GM21528 (cell line): ENCODE measurements at regions not wholly inside any gene's neighbourhood (a gene's known extent, or its start where the extent isn't known, plus 50 kb on each side); places are given as distances from the start of the nearest gene placed in this dataset.

Experiments used
- ATAC-seq: cut with Tn5 transposase; IDR thresholded peaks from one replicate; pipeline ENCODE4 v1.9.1; 2021; ENCODE audit warnings: mild to moderate bottlenecking, moderate library complexity; ENCODE audit not compliant: unreplicated experiment, low FRiP score

DNA sequence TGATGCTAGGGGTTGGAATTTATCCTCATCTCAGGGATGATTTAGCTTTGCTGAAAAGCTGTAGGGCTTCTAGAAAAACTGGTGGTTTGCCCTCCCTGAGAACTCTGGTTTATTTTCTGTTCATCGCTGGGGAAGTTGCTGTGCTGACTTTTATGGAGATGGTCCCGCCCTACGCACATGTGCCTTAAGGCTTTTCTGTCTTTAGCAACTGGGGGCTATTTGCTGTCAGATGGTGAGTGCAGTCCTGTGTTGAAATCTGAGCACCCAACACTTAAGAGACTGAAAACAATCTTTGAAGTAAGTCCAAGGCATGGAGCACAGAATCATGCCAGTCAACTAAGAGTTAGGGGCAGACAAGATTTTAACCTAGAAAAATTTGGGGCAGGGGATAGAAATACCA lies 2148.4 kb upstream of the CELF4 start:
- ATAC-seq: no peak

DNA sequence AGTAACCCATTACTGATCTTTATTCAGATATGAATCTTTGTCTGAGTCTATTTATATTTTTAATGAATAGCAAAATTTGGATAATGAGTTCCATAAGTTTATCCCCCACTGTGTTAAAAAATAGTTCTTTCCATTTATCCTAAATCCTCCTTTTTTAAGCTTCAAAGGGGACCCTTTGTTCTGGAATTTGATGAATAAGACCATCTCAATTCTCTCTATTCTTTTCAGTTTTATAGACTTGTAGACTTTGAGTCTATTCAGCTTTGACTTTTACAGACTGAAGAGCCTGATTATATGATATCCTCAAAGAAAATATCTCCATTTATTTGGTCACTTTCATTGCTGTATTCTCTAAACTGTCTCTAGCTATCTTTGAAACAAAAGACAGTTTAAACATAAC lies 2146.1 kb upstream of the CELF4 start:
- ATAC-seq: no peak

DNA sequence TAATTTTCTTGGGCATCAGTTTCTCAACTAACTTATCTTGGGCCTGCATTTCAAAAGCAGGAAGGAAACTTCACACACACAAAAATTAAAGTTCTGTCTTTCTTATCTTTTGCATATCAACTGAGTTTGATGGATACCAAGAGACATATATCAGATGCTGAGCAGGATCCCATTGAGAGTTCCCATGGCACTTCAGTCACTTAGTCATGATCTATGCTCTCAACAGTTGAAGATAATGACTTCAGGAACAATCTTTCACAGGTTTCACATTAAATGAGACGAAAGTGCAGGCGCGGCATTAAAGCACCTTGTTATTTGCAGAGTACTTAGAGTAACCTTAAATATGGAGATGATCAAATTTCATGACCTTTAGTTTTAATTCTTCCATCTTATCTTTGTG lies 2139.8 kb upstream of the CELF4 start:
- no peak for ATAC-seq

DNA sequence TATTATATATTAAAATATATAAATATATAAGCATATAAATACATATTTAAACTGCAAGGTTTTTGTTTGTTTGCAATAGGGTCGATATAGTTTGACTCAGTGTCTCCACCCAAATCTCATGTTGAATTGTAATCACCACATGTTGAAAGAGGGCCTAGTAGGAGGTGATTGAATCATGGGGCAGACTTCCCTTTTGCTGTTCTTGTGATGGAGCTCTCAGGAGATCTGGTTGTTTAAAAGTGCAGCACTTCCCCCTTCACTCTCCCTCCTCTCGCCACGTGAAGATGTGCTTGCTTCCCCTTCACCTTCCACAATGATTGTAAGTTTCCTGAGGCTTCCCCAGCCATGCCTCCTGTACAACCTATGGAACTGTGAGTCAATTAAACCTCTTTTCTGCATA lies 2137.3 kb upstream of the CELF4 start:
- no peak for ATAC-seq

DNA sequence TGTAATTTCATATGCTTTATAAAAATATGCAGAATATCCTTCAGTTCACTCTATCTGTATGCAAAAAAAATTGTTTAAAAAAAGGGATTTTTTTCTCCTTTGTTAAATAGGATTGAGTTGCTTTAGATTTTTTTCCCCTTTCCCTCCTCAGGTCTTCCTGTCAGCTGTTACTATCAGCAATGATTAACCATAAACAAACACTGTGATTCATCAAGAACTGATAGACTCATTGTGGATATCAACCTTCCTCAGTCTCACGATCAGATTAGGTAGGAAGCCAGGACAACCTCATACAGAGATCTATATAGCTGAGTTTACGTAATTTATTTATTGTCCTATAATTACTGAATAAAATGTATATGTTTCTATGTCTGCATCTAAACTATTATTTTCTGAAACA lies 2136.2 kb upstream of the CELF4 start:
- ATAC-seq: no peak

DNA sequence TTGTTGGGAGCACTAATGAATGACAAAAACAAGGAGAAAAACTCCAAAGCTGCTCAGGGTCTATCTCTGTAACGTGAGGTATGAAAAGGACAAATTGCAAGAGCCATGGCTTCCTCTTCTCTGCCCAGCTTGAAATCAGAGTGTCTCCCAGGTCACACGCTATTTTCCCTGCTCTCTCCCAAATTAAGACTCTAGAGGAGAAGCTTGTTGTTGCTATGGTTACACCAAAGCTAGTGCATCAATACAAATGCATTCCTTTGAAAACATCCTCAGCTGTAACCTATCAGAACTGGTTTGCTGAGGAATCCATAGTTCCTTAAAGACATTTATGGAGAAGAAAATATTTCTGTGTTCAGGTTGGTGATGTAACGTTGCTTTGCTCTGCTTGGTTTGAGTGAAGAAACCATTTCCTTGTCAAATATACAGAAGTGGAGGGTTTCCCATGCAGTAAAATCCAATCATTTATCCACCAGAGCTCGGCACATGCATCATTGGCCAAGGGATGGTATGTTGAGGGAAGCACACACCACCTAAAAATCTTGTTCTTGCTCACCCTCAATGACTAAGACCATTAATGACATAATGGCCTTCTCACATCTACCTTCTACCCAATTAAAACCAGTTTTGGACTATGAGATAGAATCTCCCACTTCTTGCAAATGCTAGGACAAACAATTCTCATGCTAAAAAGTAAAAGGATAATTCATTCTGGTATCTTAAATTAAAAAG lies 2135.6 kb upstream of the CELF4 start:
- no peak for ATAC-seq

DNA sequence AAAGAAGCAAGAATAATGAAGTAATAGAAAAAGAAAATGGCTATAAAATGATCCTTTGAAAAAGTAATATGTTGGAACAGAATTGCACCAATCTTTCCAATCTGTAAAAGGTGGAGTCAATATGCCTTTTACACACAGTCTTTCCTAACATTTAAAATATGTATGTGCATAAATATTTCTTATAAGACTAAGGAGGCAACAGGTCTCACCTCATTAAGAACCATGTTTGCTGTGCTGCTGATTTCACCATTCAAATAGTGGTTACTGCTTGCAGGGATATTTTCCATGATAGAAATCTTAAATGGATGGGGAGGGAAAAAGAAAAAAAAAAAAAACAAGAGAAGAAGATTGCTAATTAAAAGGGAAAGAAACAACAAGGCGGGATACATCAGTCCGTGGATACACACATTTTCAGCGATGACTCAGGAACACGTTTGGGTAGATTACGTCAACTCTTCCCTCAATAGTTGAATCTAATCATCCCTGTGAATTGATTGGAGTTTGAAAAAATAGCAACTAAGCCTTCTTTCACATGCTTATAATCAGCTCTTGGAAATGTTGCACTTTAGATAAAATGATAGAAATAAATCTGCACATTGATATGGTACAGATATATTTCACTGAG lies 2133.9 kb upstream of the CELF4 start:
- no peak for ATAC-seq

DNA sequence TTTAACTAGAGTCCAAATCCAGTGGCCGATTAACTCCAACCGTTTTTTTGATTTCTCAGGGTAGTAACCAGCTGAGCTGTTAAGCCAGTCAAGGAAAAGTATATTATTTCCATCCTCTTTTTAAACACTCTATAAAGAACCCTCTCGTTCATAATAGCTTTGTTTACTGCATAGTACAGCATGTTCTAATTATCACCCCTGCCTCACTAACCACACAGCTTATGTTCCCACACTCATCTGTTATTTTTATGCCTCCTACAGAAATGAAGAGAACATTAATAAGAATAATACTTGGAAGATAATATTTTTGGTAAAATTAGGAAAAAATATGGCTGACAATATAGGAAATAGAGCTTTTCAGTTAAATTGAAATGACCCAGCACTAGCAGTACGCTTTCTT lies 2132.8 kb upstream of the CELF4 start:
- ATAC-seq: no peak

DNA sequence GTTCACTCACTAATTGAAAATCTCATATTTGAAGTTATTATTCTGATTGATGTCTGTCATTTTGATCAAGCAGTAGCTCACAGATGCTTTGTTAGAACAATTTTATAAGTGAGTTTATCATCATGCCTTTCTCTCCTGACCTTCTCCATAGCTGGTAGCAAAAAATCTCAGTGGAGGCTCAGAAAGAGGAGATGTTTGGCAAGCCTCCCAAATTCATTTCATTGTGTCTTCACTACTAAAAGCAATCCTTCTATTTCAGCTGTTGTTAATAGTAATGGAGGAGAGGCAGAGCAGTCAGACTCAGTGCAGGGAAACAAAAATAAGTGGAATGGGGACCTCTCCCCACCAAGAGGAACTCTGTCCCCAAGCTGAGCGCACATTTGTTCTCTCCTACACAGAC lies 2127.8 kb upstream of the CELF4 start:
- no peak for ATAC-seq

DNA sequence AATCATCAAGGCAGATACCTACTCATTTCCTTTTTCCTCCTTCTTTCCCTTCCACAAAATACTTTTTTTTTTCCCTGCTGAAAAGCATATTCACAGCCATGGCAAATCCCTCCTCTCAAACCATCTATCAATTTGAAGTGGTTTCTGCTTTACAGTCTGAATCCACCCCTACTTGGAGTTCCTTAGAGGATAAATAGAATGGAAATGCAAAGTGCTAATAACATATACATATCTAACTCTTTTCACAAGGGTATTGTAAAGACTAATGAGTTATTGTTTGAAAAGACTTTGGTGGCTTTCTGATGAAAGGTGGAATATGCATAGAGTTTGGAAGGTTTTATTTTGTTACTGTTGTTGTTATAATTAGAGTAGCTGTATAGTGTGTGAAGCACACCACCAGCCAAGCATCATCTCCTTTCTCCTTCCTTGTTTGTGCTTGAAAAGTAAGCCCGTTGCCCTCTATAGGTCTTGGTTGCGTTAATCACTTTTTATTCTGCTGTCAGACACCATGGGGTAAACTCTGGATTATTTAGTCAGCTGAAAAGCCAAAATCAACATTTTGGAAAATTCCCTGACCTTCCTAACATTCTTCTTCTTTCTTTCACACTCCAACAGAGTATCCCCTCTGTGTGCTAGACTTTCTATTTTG lies 2126.9 kb upstream of the CELF4 start:
- no peak for ATAC-seq

DNA sequence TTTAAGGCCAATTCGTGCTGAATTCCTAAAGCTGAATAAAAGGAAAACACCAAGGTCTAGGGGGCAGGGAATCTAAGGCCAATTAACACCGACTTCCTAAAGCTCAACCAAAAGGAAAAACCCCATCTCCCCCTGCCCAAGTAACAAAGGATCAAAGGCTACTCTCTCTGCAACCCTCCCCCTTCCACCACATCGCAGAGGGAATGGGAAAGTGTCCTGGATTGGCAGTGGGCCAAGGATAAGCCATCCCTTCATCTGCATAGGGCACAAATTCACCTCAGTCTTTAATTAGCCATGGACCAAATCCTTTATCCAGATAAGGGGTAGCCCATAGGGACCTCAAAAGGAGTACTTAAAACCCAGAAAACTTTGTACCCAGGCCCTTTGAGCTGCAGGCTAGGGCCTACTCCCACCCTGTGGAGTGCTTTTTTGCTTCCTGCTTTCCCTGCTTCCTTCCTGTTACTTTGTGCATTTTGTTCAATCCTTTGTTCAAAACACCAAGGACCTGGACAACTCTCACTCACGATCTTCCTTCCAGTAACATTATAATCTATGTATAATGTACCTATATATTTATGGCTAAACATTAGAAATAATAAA lies 2119.8 kb upstream of the CELF4 start:
- no peak for ATAC-seq

DNA sequence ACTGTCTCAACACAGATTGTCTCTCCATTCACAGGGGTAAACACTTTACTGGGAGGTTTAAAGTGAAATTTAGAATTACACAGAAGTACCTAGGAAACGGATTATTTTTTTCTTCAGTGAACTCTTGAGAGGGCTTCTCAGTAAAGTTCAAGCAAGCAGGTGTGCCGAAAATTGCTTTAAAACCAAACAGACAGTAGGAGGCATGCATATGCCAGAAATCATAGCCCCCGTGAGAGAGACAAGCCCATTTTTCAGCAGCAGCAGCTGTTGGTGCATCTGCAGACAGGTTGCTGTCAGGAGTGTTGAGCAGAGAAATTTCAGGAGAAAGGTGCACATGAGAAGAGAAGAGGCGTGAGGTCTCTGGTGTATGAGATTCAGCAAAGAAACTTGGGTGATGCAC lies 2115.5 kb upstream of the CELF4 start:
- no peak for ATAC-seq

DNA sequence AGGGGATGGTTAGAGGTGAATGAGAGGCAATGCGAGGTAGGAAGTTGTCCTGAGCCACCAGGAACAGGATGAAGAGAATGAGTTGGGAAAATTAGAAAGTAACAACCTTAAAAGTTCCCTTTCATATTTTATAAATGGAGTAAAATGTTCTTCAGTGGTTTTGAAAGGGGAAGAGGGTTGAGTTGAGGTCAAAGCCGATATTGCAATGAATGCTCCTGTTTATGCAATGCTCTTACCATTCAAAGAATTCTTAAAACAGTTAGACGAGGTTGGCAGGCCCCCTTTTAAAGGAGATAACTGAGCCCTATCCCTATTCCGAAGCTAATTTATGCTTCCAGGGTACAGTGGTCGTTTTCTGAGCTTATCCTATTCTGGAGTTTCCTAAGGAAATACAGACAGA lies 2110.3 kb upstream of the CELF4 start:
- ATAC-seq: no peak

DNA sequence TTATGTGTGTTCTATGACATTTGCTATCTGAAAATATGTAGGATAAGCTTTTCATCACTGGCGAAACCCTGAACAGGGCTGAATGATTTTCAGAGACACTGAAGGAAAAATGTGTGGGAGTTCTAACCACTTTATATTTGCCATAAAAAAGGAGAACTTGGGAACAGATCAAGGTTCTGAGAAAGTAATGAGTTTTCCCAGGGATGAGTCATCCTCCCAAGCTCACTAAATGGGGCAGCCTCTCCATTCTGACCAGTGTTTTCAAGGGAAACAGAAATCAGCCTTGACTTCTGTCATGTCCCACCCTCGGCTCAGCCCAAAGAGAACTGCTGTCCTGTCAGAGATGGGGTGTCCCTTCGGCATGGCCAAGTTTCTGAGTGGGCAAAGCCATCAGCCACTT lies 2109.8 kb upstream of the CELF4 start:
- no peak for ATAC-seq

DNA sequence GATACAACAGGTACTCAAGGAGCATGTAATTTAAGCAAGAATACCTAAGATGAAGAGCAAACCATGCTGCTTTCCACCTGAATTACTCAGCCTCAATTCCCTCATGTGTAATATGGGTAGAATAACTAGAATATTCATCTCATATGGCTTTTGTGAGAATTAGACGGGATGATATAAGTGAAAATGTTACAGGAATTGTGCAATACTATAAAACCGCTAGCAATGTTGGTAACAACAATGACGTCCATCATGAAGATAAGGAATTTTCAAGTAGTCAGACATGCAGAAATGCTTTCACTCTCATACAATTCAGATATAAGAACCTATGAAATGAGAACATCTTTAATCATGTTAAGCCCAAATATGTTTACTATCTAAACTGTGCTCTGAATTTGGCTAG lies 2106.6 kb upstream of the CELF4 start:
- no peak for ATAC-seq

DNA sequence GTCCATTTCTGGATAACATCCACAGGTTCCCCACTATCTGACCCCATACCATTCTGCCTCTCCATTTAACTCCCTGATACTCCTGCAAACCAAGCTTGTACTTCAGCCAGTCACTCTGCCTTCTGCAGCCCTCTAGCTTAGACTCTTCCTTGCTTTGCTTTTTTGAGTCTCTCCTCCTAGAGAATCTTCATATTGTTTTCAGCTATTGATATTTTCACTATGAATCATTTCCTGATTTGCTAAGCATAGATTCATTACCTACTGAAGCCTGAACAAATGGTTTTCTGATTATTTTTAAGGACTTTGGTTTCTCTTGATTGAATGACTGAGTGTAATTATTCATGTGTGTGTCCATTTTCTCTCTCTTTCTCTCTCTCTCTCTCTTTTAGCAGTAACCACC lies 2102.3 kb upstream of the CELF4 start:
- ATAC-seq: no peak

DNA sequence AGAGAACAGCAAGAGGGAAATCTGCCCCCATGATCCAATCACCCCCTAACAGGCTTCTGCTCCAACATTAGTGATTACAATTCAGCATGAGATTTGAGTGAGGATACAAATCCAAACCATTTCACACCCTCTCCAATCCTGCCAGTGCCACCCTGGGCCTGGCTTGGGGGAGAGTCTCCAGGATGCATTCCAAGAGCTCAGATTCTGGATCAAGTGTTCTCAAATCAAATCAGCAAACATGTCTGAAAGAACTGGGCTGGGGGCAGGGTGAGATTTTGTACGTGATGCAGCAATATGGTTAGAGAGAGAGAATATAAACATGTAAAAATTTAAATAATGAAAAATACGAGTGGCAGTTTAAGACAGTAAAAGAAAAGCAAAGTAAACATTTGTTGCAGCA lies 2100.9 kb upstream of the CELF4 start:
- ATAC-seq: no peak

DNA sequence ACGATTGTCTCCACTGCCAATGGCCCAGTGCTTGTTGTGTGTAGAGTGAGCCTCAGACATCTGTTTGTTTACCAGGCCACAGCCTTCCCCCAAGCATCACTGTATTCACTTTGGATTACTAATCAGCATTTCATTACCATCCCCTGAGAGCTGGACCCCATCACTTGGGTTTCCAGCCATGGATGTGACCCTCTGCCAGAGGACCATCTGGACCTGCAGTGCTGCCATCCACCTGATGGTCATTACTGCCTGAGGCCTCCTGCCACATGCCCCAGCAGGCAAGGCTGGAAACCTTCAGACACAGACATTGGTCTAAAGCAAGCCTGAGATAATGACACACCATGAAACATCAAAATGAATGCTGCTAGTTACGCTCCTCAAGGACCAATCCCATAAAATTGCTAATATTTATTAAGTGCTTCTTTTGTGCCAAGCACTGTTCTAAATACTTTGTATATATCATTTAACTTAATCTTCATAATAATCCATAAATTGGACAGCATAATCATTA lies 2096.3 kb upstream of the CELF4 start:
- no peak for ATAC-seq

DNA sequence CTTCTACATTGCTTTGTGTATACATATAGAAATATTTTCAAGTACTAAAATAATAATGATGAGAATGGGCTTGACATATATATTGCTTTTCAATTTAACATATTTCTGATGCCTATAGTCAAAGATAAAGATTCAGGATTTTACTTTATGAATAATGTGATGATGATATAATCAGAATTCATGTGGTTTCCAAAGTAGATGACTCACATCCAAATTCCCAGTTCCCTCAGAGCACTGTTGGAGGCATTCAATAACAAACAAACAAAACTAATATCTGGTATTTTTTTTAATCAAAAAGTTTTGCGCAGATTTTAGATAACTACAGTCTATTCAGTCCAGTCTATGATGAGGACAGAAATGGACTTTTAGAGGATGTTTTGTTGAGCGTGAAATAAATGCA lies 2094.5 kb upstream of the CELF4 start:
- ATAC-seq: no peak

DNA sequence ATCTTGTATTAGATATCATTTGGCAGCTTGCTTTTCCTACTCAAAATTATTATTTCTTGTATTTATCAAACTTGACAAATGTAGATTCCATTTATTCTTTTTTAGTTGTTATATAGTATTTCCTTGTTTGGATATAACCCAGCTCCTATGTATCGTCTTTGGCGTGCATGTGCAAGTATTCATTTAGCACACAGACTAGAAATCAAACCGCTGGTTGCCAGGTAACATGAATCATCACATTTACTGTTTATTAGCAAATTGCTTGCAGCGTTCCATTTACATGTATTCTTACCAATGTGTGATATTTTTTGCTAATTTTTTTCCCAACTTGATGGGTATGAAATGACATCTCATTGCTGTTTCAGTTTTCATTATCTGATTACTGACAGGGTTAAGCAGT lies 2089.7 kb upstream of the CELF4 start:
- no peak for ATAC-seq

DNA sequence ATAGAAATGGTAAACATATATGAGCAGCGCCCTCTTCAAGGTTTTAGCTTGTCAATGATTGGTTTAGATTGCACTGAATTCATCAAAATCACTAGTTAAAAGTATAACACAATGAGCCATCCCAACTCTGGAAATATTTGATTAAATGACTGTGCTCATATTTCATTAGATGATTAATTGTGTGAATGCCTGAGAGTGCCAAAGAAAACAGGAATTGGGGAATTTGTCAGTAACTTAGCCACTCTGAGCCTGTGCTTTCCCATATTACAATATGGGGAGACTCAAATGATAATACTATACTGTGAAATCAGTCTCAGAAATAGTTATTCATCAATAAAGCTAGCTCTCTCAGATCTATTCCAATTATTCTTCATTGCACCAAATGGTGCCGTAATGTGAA lies 2087.6 kb upstream of the CELF4 start:
- ATAC-seq: no peak

DNA sequence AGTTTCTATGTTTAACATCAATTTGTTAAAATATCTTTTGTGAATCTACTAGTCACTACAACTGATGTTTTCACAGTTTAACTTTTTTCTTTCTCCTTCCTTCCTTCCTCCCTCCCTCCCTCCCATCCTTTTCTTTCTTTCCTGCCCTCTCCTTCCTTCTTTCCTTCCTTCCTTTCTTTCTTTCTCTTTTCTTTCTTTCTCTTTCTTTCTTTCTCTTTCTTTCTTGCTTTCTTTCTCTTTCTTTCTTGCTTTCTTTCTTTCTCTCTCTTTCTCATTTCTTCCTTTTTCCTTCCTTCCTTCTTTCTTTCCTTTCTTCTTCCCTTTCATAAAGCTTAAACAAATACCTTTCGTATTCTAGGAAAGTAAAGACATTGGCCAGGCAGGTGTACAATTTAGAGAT lies 2083.0 kb upstream of the CELF4 start:
- no peak for ATAC-seq
